ENCODE measurements at regions not wholly inside any gene's neighbourhood (a gene's known extent, or its start where the extent isn't known, plus 50 kb on each side); places are given as distances from the start of the nearest gene placed in this dataset.
A peak's percentile ranks its signal among the peaks of the same experiment; 100 is the strongest.

- no peak for DNase-seq (ENCODE audit: low spot score)
- Mint-ChIP-seq H3K9me3 (ENCODE audit: low read depth) (peaks cover 9% of the 10 kb centered on the region), H3K4me3 (ENCODE audit: unreplicated experiment) (no peak overlapping the region), H3K27me3 (ENCODE audit: low read depth) (no peaks in the 10 kb centered on the region), H3K4me1 (ENCODE audit: low read depth) (peaks cover 17% of the 10 kb centered on the region), H3K27ac (ENCODE audit: unreplicated experiment) (no peak overlapping the region), H3K36me3 (ENCODE audit: low read depth) (peaks cover under 1% of the 10 kb centered on the region)
- TF ChIP-seq, protein P1, sequence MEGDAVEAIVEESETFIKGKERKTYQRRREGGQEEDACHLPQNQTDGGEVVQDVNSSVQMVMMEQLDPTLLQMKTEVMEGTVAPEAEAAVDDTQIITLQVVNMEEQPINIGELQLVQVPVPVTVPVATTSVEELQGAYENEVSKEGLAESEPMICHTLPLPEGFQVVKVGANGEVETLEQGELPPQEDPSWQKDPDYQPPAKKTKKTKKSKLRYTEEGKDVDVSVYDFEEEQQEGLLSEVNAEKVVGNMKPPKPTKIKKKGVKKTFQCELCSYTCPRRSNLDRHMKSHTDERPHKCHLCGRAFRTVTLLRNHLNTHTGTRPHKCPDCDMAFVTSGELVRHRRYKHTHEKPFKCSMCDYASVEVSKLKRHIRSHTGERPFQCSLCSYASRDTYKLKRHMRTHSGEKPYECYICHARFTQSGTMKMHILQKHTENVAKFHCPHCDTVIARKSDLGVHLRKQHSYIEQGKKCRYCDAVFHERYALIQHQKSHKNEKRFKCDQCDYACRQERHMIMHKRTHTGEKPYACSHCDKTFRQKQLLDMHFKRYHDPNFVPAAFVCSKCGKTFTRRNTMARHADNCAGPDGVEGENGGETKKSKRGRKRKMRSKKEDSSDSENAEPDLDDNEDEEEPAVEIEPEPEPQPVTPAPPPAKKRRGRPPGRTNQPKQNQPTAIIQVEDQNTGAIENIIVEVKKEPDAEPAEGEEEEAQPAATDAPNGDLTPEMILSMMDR (IDR thresholded peaks at IDR 0.05): peak; percentile 61
These were observed 212.1 kb upstream of the PHACTR1 start for GRCh38 chr6:12504325-12504966.

DNA sequence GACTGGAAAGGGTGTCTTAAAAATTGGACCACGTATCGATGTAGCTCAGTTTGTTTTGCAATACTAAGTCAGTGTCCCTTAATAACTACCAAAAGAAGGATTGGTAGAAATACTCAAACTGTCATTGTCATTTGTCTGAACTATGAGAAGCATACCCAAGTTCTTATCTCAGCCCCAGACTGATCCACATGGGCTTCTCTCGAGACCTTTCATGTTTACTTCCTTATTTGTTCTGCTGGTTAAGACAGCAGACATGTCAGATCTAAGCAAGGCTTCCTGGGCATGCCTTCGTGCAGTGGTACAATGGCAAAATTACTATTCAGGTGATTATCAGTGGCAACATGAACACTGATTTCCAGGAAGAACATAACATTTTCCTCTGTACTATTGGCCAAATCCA lies 211.1 kb upstream of the PHACTR1 start:
- DNase-seq (ENCODE audit: low spot score): no peak
- Mint-ChIP-seq H3K27me3 (ENCODE audit: low read depth) (no peaks in the 10 kb centered on the region), H3K27ac (ENCODE audit: unreplicated experiment) (no peak overlapping the region), H3K4me1 (ENCODE audit: low read depth) (peaks cover 17% of the 10 kb centered on the region), H3K4me3 (ENCODE audit: unreplicated experiment) (no peak overlapping the region), H3K36me3 (ENCODE audit: low read depth) (no peaks in the 10 kb centered on the region), H3K9me3 (ENCODE audit: low read depth) (peaks cover 2% of the 10 kb centered on the region)
- TF ChIP-seq, protein P1 (IDR thresholded peaks at IDR 0.05): no peak

GRCh38 chr6:12506159-12506558 lies 210.4 kb upstream of the PHACTR1 start:
- peaks cover 17% of the 10 kb centered on the region for H3K4me1 Mint-ChIP-seq (ENCODE audit: low read depth)
- no peak for DNase-seq (ENCODE audit: low spot score)
- H3K27me3 Mint-ChIP-seq (ENCODE audit: low read depth): no peaks in the 10 kb centered on the region

DNA sequence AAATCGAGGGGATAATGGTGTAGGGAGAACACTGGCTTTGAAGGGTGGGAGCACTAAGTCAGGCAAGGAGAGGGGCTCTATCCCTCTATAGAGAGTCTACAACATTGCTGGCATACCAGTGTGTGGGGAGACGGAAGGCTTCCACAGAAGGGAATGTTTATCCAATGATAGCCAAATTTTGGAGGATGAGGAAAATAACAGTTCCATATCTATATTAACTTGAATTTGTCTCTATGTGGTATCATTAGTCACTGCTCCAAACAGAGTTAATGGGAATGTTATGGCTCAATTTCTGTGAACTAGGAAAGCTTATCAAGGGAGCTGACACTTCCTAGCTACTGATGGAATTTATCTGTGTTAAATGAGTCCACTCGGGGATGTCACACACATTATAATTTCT lies 208.9 kb upstream of the PHACTR1 start:
- Mint-ChIP-seq H3K36me3 (ENCODE audit: low read depth) (no peaks in the 10 kb centered on the region), H3K9me3 (ENCODE audit: low read depth) (peaks cover 2% of the 10 kb centered on the region), H3K27me3 (ENCODE audit: low read depth) (no peaks in the 10 kb centered on the region), H3K27ac (ENCODE audit: unreplicated experiment) (peak overlapping the region; percentile 38), H3K4me1 (ENCODE audit: low read depth) (peaks cover 17% of the 10 kb centered on the region), H3K4me3 (ENCODE audit: unreplicated experiment) (no peak overlapping the region)
- no peak for DNase-seq (ENCODE audit: low spot score)
- TF ChIP-seq, protein P1 (IDR thresholded peaks at IDR 0.05): no peak

More at GRCh38 chr6:12506159-12506558, 210.4 kb upstream of the PHACTR1 start:
- TF ChIP-seq, protein P1 (IDR thresholded peaks at IDR 0.05): no peak
- H3K27ac Mint-ChIP-seq (ENCODE audit: unreplicated experiment): no peak overlapping the region
- no peak overlapping the region for H3K4me3 Mint-ChIP-seq (ENCODE audit: unreplicated experiment)
- H3K9me3 Mint-ChIP-seq (ENCODE audit: low read depth): peaks cover 2% of the 10 kb centered on the region
- H3K36me3 Mint-ChIP-seq (ENCODE audit: low read depth): no peaks in the 10 kb centered on the region

GRCh38 chr6:12508553-12508952 lies 208.0 kb upstream of the PHACTR1 start:
- TF ChIP-seq, protein P1 (IDR thresholded peaks at IDR 0.05): no peak
- H3K9me3 Mint-ChIP-seq (ENCODE audit: low read depth): peaks cover 2% of the 10 kb centered on the region
- H3K27me3 Mint-ChIP-seq (ENCODE audit: low read depth): no peaks in the 10 kb centered on the region
- no peak overlapping the region for H3K27ac Mint-ChIP-seq (ENCODE audit: unreplicated experiment)
- no peak overlapping the region for H3K4me3 Mint-ChIP-seq (ENCODE audit: unreplicated experiment)
- no peaks in the 10 kb centered on the region for H3K36me3 Mint-ChIP-seq (ENCODE audit: low read depth)
- H3K4me1 Mint-ChIP-seq (ENCODE audit: low read depth): peaks cover 17% of the 10 kb centered on the region
- DNase-seq (ENCODE audit: low spot score): no peak
